Adrenal gland (tissue), 5 donors: ENCODE measurements at regions not wholly inside any gene's neighbourhood (a gene's known extent, or its start where the extent isn't known, plus 50 kb on each side); places are given as distances from the start of the nearest gene placed in this dataset.

Source experiments
- CTCF ChIP-seq, 6 experiments: fragments of 450-650 bp in 4 of 6; fragments of 200-600 bp in 2 of 6; sonication (generic) in 1 of 6; IDR thresholded peaks; 1 replicate in 5 of 6; 2 replicates in 1 of 6; pipeline versions ENCODE4 v1.5.1 to v1.8.0; 2016 to 2021; ENCODE audit warnings: antibody characterized with exemption in 6 of 6, mild to moderate bottlenecking in 2 of 6, moderate library complexity in 1 of 6
- POLR2A ChIP-seq, 2 donors: fragments of 450-650 bp; IDR thresholded peaks; one replicate each; pipeline ENCODE4 v1.6.1; 2017; ENCODE audit warnings: antibody characterized with exemption in 2 of 2, mild to moderate bottlenecking in 2 of 2, moderate library complexity in 1 of 2
- donor health status: DM: no; HTN: no; CAD: no.

- TF ChIP-seq CTCF (IDR thresholded peaks at IDR 0.05) (no peak), POLR2A (IDR thresholded peaks at IDR 0.05) (no peak)
Measured at GRCh38 chr9:78438780-78439179, 141.9 kb downstream of the PSAT1 start.
